Endothelial cell of umbilical vein (primary cell): ENCODE measurements at regions not wholly inside any gene's neighbourhood (a gene's known extent, or its start where the extent isn't known, plus 50 kb on each side); places are given as distances from the start of the nearest gene placed in this dataset.
"Not testable (repeated sequence)": the region's sequence is repeated elsewhere in the genome, so short reads cannot be mapped to it uniquely, and the experiment has no call there.

Source experiments
- CTCF ChIP-seq, 2 donors: IDR thresholded peaks; 1 replicate in 1 of 2; 2 replicates in 1 of 2; pipeline ENCODE4 v1.5.1; 2011; ENCODE audit warnings: low read length in 2 of 2, mild to moderate bottlenecking in 2 of 2, moderate library complexity in 2 of 2, control low read depth in 1 of 2, inconsistent platforms in 1 of 2, low read depth in 1 of 2; ENCODE audit not compliant: insufficient read depth in 1 of 2; ENCODE audit errors: extremely low read depth in 1 of 2
- MYC ChIP-seq: IDR thresholded peaks from one replicate; pipeline ENCODE4 v1.6.1; 2011; ENCODE audit warnings: mild to moderate bottlenecking, low read depth, low read length

GRCh38 chr6:99730237-99730636 is 123.6 kb downstream of the PRDM13 start:
- TF ChIP-seq CTCF (IDR thresholded peaks at IDR 0.05; ENCODE audit: extremely low read depth in 1 of 2, insufficient read depth in 1 of 2, low read depth in 1 of 2, low read length in 2 of 2); MYC: not testable (repeated sequence)
